ENCODE measurements at regions not wholly inside any gene's neighbourhood (a gene's known extent, or its start where the extent isn't known, plus 50 kb on each side); places are given as distances from the start of the nearest gene placed in this dataset.

- intact Hi-C loops (cut with DNase I), result no loop called here
- ATAC-seq, result no peak
- no peak overlapping the region for H3K4me3 ChIP-seq
- H3K4me1 ChIP-seq, result no peaks in the 10 kb centered on the region
- H3K9me3 ChIP-seq, result peaks cover 0 to 7% (median 2%) of the 10 kb centered on the region in 12 donors
- WGBS, 4 donors, result 85 to 93% (median 89%) methylated on average over 16 to 21 of the region's 21 CpGs
- peaks cover 0 to 22% (median 0%) of the 10 kb centered on the region in 9 donors for H3K27me3 ChIP-seq
- no peaks in the 10 kb centered on the region for H3K36me3 ChIP-seq
- DNase-seq, result no peak
- no peak overlapping the region for H3K27ac ChIP-seq
- TF ChIP-seq POLR2A (IDR thresholded peaks at IDR 0.05), result no peak
- TF ChIP-seq CTCF (IDR thresholded peaks at IDR 0.05), result no peak
Observed at GRCh38 chr5:1723957-1724821, 75.4 kb downstream of the MRPL36 start.

GRCh38 chr5:1723476-1723875 is 76.2 kb downstream of the MRPL36 start:
- 87 to 93% (median 89%) methylated on average over 7 of the region's 7 CpGs for WGBS, 4 donors
- no peak overlapping the region for H3K27ac ChIP-seq
- H3K9me3 ChIP-seq, result peaks cover 0 to 14% (median 9%) of the 10 kb centered on the region in 12 donors
- TF ChIP-seq POLR2A (IDR thresholded peaks at IDR 0.05), result no peak
- no peak for TF ChIP-seq CTCF (IDR thresholded peaks at IDR 0.05)
- peak in 1 of 5 donors; percentile 18 for DNase-seq
- no peak overlapping the region for H3K4me3 ChIP-seq
- intact Hi-C loops (cut with DNase I), result no loop called here
- peaks cover 0 to 22% (median 0%) of the 10 kb centered on the region in 9 donors for H3K27me3 ChIP-seq
- ATAC-seq, result no peak
- no peaks in the 10 kb centered on the region for H3K36me3 ChIP-seq
- no peaks in the 10 kb centered on the region for H3K4me1 ChIP-seq

DNA sequence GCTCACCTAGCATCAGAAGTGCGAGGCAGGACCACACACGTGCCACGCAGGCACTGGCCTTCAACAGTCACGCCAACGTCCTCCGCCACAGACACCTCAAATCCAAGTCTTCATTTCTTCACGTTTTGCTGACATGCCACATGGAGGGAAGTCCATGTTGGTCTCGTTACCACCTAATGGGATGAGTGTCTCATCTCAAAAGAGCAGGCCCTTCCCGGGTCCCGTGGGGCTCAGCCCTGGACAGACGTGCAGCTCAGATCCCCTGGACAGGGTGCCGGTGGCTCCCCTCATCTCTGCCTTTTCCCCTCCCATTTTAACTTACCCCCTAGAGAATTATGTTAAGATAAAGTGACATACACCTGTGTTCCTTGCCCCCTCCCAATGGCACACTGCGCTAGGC is 76.8 kb downstream of the MRPL36 start:
- intact Hi-C loops (cut with DNase I), result no loop called here
- Histone ChIP-seq H3K4me3 (no peak overlapping the region), H3K9me3 (peaks cover 0 to 20% (median 15%) of the 10 kb centered on the region in 12 donors), H3K27ac (no peak overlapping the region), H3K27me3 (peaks cover 0 to 22% (median 0%) of the 10 kb centered on the region in 9 donors), H3K4me1 (no peaks in the 10 kb centered on the region), H3K36me3 (no peaks in the 10 kb centered on the region)
- ATAC-seq, result no peak
- DNase-seq, result peak in 1 of 5 donors; percentile 32
- TF ChIP-seq CTCF (IDR thresholded peaks at IDR 0.05) (no peak), POLR2A (IDR thresholded peaks at IDR 0.05) (no peak)
- WGBS, 4 donors, result 78 to 83% (median 80%) methylated on average over 12 to 13 of the region's 13 CpGs

- DNase-seq (peak in 1 of 5 donors; percentile 30), ATAC-seq (no peak)
- no peaks in the 10 kb centered on the region for H3K4me1 ChIP-seq
- no peak overlapping the region for H3K27ac ChIP-seq
- intact Hi-C loops (cut with DNase I), result no loop called here
- H3K4me3 ChIP-seq, result no peak overlapping the region
- TF ChIP-seq POLR2A (IDR thresholded peaks at IDR 0.05) (no peak), CTCF (IDR thresholded peaks at IDR 0.05) (no peak)
- no peaks in the 10 kb centered on the region for H3K36me3 ChIP-seq
- H3K27me3 ChIP-seq, result peaks cover 0 to 10% (median 0%) of the 10 kb centered on the region in 9 donors
- WGBS, 4 donors, result 80 to 84% (median 82%) methylated on average over 21 of the region's 21 CpGs
- peaks cover 0 to 30% (median 15%) of the 10 kb centered on the region in 12 donors for H3K9me3 ChIP-seq
Observed at GRCh38 chr5:1720396-1721110, 79.1 kb downstream of the MRPL36 start.

Data from heart left ventricle (tissue), 16 donors.